COLO668 (cell line): ENCODE measurements at regions not wholly inside any gene's neighbourhood (a gene's known extent, or its start where the extent isn't known, plus 50 kb on each side); places are given as distances from the start of the nearest gene placed in this dataset.
"Not testable (repeated sequence)": the region's sequence is repeated elsewhere in the genome, so short reads cannot be mapped to it uniquely, and the experiment has no call there.

Experiments used
- DNase-seq: peaks from one replicate; lab custom pipeline; 2025; ENCODE audit not compliant: unreplicated experiment; lab: John Stamatoyannopoulos, UW

DNA sequence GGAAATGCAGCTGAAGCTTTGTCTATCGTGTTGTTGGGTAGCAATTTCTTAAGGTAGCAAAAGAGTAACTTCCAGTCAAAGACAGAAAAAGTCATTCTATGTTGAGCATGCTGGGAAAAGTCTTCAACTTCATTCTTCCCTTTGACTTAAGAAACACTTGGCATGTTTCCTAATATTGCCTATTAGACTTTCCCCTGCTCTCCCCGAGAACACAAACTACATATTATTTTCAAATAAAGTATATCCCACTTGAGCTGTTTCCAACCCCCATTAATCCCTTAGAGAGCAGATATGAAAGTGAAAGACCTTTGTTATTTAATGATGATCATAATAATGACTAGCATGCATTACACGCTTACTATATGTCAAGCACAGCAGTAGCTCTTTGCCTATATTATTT, 136.0 kb upstream of the SPOPL start:
- DNase-seq = no peak

DNA sequence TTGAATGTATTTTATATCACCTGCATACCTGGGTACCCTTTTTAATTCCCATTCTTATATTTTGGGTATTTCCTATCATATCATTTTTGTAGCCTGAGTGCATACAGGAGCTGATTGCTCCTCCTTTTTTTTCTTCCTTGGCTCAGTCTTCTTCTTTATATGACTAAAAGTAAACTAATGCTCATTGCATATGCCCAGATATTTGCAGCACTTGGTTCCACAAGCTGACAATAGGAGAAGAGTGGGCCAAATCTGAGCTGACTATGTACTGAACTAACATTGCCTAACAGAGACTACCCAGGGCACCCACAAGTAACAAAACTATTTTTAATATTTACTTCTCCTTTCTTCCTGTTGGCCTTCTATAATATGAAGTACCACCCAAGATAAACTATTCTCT, 131.7 kb upstream of the SPOPL start:
- DNase-seq = no peak

DNA sequence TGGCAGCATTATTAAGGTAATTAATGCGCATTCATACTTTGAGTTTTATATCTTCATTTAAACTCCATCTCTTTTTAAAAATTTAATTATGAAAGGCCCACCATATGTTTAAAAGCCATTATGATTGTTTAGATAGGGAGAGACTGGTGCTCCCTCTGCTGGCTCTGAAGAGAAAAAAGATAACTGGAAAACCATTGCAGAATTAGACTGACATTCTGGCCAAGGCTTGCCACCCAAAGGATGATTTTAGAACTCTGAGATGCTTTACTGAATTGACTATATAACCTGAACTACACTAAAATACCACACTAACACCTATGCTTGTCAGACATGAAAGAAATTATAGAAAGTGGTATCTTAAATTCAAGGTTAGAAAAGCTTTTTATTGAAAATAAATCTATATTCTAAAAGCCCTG, 127.6 kb upstream of the SPOPL start:
- peak; percentile 18 for DNase-seq

DNA sequence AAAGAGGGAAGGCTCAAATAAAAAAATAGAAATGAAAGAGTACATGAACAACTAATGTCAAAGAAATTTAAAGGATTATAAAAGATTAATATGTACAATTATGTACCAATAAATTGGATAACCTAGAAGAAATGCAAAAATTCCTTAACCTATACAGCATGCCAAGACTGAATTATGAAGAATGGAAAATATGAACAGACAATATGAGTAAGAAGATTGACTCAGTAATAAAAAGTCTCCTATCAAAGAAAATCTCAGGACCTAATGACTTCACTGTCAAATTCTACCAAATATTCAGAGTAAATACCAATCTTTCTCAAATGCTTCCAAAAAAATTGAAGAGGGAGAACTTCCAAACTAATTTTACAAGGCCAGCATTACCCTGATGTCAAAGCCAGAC, 120.2 kb upstream of the SPOPL start:
- no peak for DNase-seq

DNA sequence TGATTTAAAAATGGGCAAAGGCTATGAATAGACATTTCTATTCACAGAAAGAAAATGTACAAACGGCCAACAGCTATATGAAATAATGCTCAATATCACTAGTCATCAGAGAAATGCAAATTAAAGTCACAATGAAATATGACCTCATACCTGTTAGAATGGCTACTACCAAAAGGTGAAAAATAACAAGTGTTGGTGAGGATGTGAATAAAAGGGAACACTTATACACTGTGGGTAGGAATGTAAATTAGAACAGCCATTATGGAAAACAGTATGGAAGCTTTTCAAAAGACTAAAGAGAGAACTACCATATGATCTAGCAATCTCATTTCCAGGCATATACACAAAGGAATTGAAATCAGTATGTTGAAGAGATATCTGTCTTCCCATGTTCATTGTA, 118.9 kb upstream of the SPOPL start:
- no peak for DNase-seq

DNA sequence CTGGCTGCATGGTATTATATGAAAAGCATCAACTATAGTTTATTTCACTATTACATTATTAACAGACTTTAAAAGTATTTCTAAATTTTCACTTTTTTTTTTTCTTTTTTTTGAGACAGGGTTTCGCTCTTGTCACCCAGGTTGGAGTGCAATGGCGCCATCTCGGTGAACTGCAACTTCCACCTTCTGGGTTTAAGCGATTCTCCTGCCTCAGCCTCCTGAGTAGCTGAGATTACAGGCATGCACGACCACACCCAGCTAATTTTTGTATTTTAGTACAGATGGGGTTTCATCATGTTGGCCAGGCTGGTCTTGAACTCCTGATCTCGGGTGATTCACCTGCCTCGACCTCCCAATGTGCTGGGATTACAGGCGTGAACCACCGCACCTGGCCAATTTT, 115.4 kb upstream of the SPOPL start:
- DNase-seq = not testable (repeated sequence)

DNA sequence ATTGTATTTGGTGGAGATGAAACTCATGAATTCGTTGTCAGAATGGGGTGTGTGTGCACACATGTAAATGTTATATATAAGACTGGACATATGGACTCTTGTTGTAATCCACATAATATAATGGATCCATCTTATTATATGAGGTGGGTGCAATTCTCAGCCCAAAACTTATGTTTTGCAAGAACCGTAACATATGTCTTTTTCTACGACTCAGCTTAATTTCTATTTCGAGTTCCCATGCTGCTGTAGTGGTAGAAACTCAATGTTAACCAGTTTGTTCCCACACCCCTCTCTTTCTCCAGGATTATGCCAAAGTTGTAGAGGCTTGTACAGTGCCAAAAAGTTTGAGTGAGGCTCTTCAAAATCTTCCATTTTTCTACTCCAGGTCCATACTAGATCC, 112.5 kb upstream of the SPOPL start:
- no peak for DNase-seq

DNA sequence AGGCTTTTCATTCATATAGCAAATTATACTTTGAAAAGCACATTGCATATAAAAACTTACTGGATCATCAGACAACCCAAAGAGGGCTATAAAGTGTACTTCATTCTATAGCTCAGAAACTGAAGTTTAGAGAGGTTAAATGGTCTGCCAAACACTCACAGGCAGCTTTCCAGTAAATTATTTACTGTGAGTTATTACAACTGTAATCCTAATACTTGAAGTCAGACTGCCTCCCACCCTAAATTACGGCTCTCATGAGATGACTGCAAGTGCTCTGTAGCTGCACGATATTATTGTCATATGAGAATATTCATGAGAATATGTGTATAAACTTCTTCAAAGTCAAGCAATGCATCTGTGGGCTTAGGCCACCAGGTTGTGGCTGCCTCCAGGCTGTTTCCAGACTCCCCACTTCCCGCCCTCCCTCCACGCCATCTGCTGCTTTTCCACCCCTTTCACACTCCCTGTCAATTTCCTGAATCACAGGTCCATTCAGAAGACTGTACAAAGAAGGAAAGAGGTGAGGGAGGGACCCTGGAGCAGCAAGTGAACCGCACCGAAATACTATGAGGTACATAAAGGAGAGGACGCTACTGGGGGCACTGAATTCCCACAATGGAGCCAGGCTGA, 111.1 kb upstream of the SPOPL start:
- DNase-seq = no peak

DNA sequence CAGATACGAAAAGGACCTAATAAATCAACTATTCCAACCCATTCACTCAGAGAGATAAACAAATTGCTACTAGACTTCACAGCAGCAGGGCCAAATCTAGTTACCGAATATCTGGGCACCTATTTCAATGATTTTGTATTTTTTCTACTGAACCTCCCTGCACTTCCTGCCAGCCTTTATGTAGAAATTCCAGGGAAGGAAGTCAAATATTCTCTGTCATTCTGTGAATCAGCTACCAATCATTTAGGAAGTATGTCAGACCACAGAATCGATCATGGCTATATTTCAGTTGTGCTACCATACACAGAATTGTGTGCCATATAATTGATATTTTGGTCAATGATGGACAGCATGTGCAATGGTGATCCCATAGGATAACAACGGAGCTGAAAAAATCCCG, 109.6 kb upstream of the SPOPL start:
- no peak for DNase-seq

DNA sequence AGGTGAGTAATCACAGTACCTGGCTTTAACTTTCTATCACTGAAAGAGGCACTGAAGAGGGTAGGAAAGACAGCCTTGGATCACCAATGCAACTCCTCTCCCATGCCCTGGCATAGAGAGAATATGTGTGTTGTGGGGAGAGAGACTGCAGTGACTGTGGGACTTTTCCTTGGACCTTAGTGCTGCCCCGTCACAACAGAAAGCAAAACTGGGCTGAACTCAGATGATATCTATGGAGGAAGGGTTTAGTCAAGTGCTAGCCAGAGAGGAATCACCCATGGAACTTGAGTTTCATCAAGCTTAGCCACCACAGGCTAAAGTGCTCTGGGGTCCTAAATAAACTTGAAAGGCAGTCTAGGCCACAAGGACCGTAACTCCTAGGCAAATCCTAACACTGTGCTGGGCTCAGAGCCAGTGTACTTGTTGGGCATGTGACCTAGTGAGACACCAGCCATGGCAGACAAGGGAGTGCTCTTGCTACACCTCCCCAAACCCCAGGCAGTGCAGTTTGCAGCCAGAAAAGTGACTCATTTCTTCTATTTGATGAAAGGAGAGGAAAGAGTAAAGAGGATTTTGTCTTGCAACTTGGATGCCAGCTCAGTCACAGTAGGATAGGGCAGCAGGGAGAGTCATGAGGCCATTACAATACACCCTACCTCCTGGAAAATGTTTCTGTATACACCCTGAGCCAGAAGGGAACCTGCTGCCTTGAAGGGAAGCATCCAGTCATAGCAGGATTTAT, 105.8 kb upstream of the SPOPL start:
- no peak for DNase-seq

DNA sequence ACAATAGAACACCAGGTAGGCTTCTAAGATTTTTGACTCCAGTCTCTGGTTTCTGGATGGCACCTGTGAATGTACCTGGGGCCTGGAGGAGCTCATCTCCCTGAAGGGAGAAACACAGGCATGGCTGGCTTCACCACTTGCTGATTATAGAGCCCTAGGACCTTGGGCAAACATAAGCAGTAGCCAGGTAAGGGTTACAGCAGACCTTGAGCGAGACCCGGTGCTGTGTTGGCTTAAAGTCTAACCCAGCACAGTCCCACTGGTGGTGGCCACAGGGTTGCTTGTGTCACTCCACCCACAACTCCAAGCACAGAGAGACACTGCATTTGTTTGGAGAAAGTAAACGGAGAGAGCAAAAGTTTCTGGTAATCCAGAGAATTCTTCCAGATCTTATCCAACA, 104.7 kb upstream of the SPOPL start:
- DNase-seq = no peak

DNA sequence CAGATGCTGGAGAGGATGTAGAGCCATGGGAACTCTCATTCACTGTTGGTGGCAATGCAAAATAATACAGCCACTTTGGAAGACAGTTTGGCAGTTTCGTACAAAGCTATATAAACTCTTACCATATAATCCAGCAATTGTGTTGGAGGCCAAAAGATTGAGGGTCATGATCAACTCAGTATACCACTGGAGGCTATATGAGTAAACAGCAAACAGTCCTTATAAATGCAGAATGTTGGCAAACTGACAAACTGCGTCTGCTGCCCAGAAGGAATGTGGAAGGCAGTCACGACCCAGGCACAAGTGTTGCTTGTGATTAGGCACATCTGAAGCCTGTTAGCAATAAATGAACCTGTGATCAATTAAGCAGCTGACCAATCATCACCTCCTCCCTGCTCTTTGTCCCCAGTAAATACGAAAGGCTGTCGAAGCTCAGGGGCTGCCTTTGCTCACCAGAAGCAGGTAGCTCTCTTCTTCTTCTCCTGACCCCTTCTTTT, 98.1 kb upstream of the SPOPL start:
- DNase-seq = no peak

DNA sequence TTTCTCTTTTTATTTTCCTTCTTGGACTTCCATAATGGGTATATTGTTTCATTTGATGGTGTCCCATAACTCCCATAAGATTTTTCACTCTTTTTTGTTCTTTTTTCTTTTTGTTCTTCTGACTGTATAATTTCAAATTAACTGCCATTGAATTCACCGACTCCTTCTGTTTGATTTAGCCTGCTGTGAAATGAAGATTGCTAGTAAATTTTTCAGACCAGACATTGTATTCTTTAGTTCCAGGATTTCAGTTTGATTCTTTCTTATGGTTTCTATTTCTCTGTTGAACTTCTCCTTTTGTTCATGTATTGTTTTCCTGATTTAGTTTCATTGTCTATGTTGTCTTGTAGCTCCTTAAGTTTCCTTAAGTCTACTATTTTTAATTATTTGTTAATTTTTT, 87.6 kb upstream of the SPOPL start:
- no peak for DNase-seq

DNA sequence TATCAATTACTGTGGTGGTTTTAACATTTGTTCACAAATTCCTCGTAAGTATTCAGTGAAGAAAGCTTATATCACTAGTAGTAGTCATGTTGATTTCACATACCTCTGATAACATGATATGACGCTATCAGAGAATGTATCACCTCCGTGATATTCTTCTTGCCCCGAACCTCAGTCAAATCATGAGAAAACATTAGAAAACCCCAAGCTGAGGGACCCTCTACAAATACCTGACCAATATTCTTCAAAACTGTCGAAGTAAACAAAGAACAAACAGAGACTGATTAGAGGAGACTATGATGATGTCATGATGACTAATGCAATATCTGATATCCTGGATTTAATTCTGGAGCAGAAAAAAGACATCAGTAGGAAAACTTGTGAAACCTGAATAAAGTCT, 85.6 kb upstream of the SPOPL start:
- DNase-seq = no peak

DNA sequence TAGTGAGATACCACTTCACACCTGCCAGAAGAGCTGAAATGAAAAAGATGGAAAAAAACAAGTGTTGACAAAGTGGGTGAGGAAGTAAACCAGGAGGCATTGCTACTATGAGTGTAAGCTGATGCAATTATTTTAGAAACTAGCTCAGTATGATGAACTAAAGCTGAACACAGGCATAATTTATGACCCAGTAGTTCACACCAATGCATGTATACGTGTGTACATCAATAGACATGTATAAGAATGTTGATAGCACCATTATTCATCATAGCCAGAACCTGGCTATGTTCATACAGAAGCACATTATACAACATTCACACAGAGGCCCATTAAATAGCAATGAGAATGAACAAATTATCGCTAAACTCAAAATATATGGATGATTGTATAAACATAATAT, 83.1 kb upstream of the SPOPL start:
- DNase-seq = no peak

DNA sequence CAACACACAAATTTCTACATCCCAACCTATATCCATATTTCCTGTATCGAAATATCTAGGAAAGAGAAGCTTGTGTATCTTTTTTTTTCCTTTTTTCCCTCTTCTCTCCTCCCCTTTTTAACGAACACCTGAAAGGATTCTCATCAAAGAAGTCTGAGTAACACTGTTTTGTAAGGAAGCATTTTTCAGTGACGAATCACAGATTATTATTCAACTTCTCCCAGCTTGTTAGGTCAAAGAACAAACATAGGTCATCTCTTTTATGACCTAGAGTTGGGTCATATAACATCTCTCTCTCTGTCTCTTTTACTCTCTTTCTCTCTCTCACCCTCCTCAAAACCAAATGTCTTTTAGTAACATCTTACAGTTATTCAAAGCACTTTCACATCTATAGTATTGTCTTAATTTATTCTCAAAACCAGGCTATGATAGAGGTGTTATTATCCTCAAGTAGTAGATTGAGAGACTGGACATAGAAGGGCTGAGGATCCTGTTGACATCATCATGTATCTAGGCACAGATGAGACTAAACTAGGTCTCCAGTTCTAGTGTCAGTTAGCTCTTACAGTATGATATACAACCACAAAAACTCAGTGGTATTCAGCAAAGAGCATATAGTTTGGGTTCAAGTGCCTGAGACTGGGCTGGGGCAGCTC, 80.1 kb upstream of the SPOPL start:
- no peak for DNase-seq

DNA sequence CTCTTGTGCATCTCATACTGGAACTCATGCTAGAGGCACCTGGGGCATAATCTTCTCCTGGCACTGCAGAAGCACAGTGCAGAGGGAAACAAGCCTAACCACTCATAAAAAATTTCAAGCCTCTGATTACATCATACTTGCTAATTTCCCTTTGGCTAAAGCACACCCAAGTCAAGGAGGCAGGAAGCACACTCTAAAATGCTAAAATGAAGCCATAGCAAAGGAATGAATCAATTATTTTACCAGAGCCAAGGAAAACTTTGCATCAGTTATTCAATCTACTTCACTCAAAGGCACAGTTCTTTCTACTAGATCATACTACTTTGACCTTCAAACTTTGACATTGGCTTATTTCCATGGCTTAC, 79.6 kb upstream of the SPOPL start:
- DNase-seq = no peak

DNA sequence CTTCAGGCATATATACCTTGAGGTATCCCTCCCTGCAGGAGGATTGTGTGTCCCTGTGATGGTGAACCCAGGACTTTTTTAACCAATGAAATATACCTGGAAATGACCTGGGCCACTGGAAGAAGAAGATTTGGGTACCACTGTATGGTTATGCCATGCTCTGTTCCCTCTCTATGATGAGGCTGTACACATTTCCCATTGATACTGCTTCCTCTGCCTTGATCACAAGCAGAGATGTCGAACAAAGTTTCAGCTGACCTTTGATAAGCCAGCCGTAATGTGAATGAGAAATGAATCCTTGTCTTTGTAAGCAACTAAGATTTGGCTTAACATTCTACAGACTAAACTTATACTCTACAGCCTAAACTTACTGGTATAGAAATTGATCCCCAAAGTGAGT, 78.4 kb upstream of the SPOPL start:
- DNase-seq = no peak

DNA sequence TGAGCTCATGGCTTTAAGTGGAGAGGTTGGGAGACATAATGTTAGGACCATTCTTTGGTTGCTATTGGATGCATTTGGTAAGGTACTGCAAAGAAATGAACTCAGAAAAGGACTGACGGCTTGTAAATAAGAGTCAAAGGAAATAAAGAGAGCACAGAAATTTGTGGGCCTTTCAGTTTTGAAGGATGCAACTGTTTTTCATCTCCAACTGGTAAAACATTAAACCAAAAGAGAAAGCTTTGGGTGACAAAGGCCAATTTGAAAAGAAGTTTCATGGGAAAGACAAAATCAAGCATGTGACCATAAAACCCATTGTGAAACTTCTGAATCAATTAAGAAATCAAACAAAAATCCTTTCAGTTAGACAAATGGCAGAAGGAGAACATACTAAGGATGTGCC, 77.8 kb upstream of the SPOPL start:
- DNase-seq = no peak

DNA sequence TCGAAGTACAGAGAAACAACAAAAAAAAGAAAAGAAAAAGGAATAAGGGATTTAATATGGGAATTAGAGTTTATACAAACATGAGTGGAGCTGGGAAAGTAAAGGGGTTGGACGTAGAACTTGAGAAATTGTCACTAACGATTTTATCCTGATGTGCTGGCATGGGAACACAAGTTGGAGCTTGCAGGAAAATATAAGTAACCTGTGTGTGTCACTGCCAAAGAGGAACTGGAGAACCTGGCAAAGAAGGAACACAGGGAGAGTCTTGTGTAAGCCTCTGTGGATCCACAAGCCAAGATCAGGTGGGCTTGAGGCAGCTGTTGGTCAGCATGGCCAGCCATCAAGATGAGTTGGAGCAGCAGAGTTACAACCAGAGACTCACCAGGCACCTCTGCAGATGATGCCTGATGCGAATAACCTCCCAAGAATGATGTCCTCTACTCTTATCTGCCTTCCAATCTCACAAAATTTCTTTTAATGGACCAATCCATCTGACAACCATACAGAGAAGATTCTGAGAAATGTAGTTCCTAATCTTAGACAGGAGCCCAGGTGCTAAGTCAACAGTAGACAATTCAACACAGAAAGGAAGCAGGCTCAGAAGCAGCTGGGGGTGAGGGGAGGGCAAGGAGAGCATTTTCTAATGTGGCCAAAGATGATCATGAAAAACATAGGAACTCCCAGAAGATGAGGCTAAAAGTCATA, 77.0 kb upstream of the SPOPL start:
- no peak for DNase-seq

DNA sequence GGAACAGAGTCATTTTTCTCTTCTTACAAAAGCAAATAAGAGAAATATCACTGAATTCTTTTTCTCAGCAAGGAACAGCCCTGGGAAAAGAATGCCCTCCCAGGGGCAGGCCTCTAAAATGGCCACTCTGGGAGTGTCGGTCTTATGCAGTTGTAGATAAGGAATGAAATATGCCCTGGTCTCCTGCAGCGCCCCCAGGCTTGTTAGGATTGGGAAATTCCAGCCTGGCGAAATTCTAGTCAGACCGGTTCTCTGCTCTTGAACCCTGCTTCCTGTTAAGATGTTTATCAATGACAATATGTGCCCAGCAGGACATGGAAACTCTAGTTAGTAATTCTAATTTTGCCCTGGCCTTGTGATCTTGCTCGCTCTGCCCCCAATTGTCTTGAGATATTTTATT, 75.5 kb upstream of the SPOPL start:
- DNase-seq = not testable (repeated sequence)
